ENCODE measurements at regions not wholly inside any gene's neighbourhood (a gene's known extent, or its start where the extent isn't known, plus 50 kb on each side); places are given as distances from the start of the nearest gene placed in this dataset.

DNA sequence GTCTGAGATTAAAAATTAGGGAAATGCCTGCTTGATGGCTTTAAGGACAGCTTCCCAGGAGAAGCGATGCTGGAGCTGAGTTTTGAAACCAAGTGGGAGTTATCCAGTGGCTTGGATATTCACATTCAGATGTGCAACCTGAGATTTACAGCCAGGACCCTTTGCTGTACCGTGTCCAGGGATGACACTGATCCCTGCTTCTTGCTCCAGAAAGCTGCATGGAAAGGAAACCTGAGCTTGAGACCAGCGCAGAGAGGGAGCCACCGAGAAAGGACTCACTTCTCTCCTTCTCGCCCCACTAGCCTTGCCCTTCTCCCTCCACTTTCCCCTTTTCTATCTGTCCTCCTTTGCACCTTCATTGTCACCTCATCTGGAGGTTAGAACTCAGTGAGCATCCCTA lies 254.5 kb upstream of the PPARGC1A start:
- DNase-seq, result no peak

DNA sequence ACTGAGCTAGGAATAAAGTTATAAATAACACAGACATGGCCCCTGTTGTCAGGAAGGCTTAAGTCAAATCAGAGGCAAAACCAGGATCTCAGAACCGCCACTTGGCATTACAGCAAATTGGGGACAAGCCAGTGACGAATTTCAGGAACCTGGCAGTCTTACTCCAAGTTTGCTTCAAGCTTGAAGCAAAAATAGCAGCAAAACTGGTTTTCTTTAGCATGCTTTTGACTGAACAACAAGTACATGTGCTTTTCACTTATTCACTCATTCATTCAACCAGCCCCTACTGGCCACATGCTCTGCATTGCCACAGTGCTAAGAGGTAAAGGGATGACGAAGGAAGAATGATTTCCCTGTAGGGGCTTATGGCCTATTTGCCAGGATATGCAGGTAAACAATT lies 253.9 kb upstream of the PPARGC1A start:
- no peak for DNase-seq

DNA sequence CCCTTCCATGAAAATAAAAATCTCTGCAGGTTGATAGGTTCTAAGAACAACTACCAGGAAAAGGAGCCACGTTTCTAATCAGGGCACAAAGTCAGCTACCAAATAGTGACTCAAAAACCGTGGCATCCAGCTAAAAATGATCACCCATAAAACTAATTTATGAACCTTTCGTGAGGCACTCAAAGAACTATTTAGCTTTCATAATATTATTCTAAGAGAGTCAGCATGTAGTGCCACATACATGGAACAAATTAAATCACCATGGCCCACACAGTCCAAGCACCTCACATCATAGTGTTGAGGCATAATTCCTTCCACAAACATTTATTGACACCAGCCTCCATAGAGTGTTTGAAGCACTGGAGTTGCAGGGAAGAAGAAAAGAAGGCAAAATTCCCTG lies 252.0 kb upstream of the PPARGC1A start:
- DNase-seq, result no peak

DNA sequence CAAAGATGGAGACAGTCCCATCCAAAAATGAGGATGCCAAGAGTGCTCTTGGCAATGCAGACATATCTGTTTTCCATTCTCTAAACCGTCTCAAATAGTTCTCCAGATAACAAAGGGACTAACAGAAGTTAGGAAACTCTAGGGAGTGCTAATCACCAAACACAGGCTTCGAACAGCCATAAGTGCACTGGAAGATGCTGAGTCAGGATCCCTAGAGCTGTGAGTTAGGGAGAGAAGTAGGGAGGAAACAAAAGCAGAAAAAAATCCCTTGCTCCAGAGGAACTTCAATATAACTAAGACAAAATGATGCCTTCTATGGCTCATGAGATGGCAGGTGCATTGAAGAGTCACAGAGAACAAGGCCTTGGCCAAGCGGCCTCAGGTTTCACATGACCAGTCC lies 251.0 kb upstream of the PPARGC1A start:
- DNase-seq, result no peak

DNA sequence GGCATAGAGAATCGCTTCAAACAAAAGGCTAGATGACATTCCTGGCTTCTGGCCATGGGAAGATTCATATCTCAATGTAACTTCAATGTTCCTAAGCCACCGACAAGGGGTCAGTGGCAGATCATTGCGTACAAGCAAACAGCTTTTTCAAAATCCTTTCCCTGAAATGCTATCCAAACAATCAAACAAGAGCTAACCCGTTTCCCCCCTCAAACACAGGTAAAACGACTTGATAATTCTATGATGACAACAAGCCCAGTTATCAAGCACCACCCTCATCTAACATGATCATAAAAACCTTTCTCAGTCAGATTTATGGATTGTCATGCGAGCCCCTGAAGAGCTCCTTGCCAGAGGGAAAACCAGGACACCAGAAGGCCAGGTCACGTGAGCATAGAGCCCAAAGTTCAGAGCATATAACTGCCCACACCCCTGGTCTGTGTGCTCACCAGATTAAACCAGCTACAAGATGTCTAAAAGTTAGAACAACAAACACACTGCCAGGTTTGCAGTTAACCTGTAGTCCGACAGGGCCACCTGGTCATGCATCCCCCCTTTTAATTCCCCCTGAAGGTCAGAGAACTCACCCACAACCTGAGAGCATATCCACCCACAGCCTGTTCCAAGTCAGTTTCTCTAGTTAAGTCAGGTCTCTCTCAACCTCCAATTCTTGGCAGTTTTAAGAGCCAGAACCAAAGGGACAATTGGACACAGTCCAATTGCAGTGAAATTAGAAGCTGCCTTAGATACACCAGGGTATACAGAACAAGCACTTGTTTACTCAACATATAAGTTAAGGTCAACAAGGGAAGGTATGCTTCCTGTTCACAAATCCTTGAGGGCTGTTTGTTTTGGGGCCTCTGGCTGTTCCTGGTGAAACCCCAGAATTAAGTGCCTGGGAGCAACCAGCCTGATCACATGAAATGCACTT lies 248.1 kb upstream of the PPARGC1A start:
- no peak for DNase-seq

DNA sequence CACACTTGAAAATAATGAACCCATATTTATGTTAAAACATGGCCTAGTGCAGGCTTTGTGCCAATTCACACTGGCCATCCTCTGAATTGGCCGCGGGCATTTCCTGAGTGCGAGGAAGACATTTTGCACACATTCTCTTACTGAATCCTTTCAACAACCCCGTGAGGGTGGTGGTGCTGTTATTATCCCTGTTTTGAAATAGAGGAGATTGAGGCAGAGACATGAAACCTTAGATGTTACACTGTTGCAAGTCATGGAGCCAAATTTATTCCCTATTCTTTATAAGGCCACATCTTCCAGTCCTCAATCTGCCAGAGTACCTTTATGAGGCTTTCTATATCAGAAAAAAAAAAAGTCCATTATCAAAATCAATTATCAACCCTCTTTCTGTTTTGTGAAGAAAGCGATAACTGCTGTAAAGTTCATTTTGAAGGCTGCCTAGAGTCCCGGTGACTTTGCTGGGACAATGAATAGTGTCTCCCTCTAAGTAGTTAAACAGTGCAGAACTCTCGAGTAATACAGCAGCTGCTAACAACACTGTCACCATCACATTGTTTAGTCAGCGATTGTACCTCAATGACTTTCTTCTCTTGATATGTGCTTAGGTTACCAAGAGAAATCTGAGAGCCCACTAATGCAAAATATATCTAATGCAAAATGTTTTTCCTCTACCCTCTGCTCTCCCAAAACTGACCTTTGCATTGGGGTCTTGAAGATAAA lies 242.3 kb upstream of the PPARGC1A start:
- DNase-seq, result no peak

DNA sequence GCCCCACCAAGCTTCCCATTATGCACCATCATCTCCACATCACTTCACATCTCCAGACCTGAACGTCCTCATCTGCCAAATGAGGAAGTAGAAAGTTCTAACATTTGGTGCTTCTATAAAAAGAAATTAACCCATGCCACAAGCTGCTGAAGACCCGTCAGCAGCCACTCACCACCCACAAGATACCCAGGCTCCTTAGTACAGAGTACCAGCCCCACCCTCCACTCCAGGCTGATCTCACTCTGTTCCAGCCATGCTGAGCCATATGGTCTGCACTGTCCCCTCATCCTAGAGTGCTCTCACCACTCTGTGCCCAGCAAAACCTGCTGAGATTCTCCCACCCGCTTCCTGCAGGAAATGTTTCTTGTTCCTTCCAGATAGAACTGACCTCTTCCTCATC lies 240.8 kb upstream of the PPARGC1A start:
- DNase-seq, result no peak

DNA sequence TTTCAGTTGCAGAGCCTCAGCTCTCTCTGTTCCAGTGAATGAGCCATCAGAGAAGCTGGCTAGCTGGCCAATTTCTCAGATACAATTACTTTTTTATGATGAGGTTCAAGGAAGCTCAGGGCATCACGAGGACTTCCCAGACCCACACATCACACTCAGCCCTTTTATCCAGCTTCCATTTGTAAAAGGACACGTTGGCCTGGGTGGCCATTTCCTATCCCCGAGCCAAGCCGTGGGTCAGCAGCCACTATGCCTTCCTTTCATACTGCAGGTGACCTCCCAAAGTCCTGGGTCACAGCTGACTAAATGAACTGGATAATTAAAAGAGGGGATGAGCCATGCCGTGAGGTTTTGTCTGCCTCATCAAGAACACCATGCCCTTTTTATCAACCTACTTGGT lies 236.9 kb upstream of the PPARGC1A start:
- DNase-seq, result no peak

DNA sequence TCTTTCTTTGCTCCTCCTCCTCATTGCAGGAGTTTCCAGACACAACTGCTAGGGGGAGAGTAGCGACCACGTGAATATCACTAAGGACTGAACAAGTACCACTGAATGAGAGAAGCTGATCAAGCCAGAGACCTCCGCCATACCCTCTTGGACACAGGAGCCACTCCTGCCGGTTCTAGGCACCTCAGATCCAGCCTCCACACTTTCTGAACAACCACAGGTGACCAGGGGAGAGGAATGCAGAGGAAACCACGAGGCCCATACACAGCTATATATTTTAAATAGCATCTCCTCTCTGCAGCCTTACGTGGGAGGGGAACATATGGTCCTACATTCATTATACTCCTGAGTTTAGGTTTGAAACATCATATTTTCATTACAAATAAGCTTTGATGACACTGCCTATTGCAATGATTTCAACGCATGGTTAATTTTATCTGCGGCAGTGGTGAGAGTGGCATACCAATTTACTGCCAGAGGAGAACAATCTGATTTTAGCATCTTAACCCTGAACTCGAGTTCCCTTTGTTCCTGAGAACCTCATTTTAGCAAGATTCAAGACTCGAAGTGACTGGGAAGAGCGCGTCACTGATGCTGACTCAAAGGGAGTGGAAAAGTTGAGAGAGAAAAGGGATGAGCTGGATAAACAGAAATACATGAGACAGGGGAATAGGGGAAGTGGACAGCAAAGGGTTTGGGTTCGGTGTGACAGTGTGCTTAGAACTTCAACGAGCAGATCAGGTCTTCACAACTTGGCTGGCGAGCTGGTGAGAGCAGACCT lies 231.7 kb upstream of the PPARGC1A start:
- DNase-seq, result no peak

DNA sequence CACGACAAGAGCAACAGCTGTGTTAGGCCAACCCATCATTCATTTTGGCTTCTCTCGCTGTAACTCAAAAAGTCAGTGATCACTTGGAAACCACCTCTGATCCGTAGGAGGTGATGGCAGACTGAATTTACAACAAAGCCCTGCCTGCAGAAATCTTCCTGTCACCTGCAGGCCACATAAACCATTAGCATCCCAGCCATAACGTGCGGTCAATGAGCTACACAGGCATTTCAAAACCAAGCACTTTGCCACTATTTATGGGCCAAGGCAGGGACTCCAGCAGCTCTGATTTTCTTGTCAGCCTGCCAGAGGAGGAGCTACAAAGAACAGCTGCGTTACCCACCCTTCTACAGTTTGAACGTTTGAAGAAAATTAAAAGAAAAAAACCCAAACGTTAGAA lies 228.1 kb upstream of the PPARGC1A start:
- no peak for DNase-seq

DNA sequence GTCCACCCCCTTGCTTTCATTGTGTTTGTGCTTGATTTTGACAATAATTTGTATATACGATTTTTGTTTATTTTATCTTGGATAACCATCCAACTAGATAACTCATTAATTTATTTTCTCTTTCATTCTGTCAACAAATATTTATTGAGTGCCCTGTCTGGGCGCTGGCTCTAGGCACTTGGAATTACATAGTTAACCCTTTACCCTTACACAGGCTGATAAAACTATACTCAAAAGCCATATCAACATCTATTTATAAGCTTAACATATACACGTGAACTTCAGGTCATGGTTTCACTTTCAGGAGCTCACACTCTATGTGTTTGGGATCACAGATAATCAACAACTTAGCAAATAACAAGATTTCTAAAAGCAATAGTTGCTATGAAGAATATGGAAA lies 226.3 kb upstream of the PPARGC1A start:
- DNase-seq, result no peak

DNA sequence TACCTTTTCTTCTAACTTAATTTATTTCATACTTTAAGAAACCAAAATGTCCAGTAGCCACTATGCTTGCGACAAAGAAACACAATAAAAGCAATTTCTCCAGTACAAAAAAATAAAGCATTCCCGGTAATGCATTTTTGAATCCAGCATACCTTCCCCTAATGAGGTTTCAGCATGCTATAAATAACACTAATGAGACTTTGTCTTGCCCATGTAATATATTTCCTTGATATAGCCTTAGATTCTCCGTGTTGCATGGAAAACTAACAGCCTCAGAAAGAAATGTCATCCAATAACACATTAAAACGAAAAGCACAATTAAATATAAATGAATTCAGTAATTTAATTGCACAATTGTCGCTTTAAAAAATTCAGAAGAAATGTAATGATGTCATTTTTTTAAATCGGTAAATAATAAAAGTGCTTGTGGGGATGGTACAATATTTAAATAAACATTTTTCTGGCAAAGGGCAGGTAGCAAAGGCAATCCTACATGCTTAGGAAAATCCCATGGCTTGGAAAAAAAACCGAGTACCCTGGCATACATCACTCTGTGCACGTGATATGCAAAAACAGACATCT lies 225.2 kb upstream of the PPARGC1A start:
- DNase-seq, result no peak

DNA sequence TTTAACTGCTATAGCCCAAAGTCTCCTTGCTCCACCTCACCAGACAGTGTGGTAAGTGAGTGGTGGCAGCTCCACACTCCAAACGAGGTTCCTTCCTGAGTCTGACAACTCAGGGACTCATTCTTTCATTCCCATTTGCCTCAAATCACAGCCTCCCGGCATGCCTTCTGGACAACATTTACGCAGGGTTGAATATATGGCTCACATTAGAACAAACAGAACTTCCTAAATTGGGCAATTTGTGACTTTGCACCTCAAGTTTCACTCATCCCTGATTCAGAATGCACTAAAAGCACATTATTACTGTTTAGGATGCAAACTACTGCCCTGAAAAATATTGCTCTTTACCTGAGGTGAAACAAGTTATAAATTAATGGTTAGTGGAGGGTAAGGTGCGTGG lies 224.6 kb upstream of the PPARGC1A start:
- DNase-seq, result no peak

DNA sequence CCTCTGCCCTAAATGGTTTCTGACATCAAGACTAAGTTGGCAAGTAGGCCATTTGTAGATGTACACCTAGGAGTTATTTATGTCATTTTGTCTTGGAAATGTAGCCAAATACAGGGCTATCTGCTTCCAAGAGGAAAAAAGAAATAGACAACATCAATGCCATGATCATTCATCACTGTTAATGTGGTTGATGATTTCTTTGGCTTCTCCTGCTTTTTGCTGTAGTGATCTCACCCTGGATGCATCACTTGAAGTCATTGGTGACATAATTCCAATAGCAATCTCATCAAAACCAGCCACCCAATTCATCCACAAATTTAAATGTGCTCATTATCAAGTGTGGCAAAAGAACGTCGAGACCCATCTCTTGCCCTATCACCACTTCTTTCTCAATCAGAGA lies 222.6 kb upstream of the PPARGC1A start:
- DNase-seq, result no peak

DNA sequence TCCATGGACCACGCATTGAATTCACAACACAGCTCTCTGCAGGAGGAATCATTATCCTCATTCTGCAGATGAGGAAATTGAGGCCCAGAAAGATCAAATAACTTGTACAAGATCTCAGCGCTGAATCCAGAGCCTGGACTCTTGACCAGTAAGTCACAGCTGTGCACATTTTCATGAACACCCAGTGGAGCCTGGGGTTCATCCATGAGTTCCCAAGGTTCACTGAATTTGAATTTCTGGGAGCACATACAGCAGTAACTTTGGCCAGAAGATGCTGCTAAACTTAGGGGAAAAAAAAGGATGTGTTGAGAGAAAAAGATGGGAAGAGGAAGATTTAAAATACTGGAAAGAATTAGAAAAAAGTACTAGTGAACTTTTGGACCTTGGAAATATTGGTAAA lies 218.7 kb upstream of the PPARGC1A start:
- no peak for DNase-seq

DNA sequence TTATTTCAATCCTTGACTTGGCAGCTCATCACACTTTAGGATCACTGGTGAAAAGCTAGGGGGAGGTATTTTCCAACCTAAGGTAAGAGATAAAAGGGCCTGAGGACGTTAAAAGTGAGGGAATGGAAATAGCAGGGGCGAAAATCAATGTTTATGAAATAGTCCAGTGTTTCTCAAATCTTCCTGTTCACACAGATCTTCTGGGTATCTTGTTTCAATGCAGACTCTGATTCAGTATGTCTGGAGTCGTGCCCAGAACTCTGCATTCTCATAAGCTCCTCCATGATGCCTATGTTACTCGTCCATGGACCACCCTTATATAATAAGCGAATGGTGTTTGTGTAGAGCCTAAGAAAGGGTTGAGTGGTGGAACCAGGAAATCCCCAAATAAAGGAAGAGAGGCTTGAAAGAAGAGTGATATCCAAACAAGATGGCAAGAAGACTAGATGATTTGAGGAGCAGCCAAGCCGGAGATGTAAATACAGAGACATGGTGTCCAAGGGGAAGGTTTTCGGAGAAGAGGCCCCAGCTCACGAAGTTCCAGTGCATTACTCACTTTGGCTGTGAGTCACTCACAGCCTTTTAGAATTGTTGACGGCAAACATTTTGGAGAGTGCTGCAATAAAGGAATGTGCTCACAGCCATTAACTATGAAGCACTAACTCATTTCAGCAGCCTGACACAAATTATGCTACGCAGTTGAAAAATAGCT lies 215.6 kb upstream of the PPARGC1A start:
- no peak for DNase-seq

DNA sequence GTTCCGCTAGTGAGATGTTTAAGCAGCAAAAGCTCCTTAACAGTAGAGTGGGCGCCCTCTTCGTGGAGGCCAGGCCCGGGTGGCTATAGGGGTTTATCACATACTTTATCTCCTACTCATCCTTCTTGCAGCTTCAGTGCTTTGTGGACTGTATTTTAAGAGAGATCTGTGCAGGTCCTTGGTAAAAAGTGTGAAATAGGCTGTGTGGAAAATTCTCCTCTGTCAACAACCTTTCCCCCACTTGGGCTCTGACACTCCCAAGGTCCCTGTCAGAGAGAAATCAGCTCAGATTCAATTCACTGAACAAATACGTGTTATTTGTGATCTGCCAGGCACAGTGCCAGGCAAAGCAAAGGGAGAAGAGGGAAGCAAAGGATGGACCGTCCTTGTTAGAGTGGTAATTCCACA lies 214.3 kb upstream of the PPARGC1A start:
- DNase-seq, result no peak

DNA sequence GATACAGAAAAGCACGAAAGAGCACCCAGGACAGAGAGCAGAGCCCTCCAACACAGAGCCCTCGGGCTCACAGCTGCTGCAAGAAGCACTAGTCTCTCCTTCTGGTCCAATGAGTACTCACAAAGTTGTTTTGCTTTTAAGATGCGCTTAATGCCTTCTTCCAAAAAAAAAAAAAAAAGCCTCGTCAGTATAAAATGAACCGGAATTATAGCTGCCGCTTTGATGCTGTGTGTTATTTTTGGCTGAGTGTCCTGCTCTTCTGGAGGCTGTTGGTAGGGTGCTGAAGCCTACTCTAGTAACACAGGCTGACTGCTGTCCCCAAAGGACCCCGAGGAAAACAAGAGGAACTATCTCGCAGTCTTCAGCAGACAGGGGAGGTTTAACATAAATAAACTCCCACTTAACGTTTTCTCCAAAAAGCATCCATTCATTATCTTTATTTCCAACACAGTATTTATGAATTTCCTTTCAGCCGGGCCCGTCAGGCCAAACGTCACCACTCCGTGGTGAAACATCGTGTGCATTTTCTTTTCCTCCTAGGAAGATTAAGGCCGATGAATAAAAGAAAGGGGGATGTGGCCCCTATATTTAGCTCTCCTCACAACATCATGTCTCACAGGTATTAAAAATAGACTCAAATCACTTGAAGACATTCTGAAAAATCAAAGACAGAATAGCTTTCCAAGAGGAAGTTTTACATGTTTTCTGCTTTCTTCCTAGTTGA lies 213.7 kb upstream of the PPARGC1A start:
- no peak for DNase-seq

DNA sequence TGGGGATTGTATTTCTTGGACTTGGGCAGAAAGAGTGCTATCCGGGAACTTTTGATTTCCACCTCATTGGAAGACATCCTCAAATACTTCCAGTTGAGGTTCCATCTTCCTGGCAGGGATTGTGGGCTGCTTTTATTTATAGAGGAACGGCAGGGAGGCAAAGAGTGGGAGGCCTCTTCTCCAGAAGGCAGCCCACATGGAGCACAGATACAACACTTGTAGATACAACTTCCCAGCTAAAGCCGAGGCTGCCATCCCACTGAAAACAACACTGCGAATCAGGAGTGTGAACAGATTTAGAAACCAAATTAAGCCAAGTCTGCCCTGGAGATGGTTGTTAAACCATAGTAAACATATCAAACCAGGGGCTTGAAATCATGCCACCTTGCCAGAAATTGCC lies 212.8 kb upstream of the PPARGC1A start:
- DNase-seq, result no peak

DNA sequence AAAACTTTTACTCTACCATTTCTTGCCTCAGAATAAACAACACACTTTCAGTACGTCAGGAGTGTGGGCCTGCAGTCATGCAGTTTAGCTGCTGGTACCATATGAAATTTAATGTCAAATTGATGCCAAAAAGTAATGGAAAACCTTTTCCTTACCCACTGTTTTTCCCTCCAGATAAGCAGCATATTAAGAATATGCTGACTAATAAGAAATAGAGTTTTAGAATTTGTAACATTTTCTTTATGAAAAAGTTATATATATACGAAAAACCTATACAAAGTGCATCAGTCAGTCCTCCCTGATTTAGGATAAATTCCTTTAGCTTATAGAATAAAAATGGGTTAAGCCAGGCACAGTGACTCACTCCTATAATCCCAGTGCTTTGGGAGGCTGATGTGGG lies 206.8 kb upstream of the PPARGC1A start:
- no peak for DNase-seq

DNA sequence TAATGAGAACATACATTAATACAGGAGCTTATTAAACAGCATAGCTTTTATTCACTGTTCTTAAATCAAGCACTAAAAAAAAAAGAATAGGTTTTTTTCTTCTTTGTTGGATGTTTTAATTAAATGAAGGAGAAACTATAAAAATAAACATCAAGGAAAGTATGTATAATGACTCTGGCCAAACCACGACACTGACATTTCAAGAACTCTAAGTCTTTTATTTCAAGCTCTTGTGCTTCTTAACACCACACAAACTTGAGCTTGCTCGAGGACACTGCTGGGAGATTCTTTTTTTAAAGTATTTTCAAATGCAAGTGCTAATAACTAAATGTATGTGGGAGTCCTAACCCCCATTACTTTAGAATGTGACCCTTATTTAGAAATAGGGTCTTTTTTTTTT lies 204.9 kb upstream of the PPARGC1A start:
- no peak for DNase-seq

DNA sequence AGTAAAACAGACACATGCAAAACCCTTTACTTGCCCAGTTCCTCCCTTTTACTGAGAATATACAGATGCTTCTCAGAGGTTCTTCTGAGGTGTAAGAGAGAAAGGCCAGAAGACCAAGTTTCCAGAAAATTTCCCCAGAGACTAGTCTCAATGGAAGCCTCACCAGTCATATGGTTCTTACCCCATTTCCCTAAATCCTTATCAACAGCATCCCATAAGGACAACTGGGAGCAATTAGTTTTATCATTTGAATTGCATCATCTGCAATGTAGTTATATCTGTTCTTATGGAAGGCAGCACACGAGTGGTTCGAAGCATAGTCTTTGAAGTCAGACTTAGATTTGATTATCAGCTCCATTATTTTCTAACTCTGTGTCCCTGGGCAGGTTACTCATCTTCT lies 203.6 kb upstream of the PPARGC1A start:
- no peak for DNase-seq
